HG03520 (cell line): ENCODE measurements at regions not wholly inside any gene's neighbourhood (a gene's known extent, or its start where the extent isn't known, plus 50 kb on each side); places are given as distances from the start of the nearest gene placed in this dataset.

Source experiments
- ATAC-seq: cut with Tn5 transposase; IDR thresholded peaks from one replicate; pipeline ENCODE4 v1.9.1; 2021; ENCODE audit warnings: mild to moderate bottlenecking, moderate library complexity; ENCODE audit not compliant: unreplicated experiment

GRCh38 chr13:74973935-74974879 lies 507.8 kb downstream of the TBC1D4 start:
- no peak for ATAC-seq

GRCh38 chr13:74969419-74969818 lies 512.5 kb downstream of the TBC1D4 start:
- no peak for ATAC-seq

GRCh38 chr13:74966814-74967424 lies 515.0 kb downstream of the TBC1D4 start:
- no peak for ATAC-seq

GRCh38 chr13:74966275-74966674 lies 515.7 kb downstream of the TBC1D4 start:
- ATAC-seq: no peak

GRCh38 chr13:74945637-74946036 lies 536.3 kb downstream of the TBC1D4 start:
- ATAC-seq: no peak

- ATAC-seq: no peak
These were observed 550.1 kb downstream of the TBC1D4 start for GRCh38 chr13:74931698-74932433.

- ATAC-seq: peak; percentile 51
These were observed 551.4 kb downstream of the TBC1D4 start for GRCh38 chr13:74930402-74931165.

- ATAC-seq: no peak
These were observed 552.5 kb downstream of the TBC1D4 start for GRCh38 chr13:74929436-74929835.

GRCh38 chr13:74927823-74928222 lies 554.1 kb downstream of the TBC1D4 start:
- ATAC-seq: no peak

GRCh38 chr13:74922963-74923362 lies 559.0 kb downstream of the TBC1D4 start:
- ATAC-seq: no peak

GRCh38 chr13:74921326-74921725 lies 560.6 kb downstream of the TBC1D4 start:
- ATAC-seq: no peak

- no peak for ATAC-seq
These were observed 561.0 kb downstream of the TBC1D4 start for GRCh38 chr13:74920920-74921319.

GRCh38 chr13:74920361-74920760 lies 561.6 kb downstream of the TBC1D4 start:
- no peak for ATAC-seq

GRCh38 chr13:74919914-74920313 lies 562.1 kb downstream of the TBC1D4 start:
- no peak for ATAC-seq

- ATAC-seq: no peak
These were observed 569.1 kb downstream of the TBC1D4 start for GRCh38 chr13:74912898-74913297.

- ATAC-seq: no peak
These were observed 571.6 kb downstream of the TBC1D4 start for GRCh38 chr13:74910415-74910814.

- ATAC-seq: no peak
These were observed 574.2 kb downstream of the TBC1D4 start for GRCh38 chr13:74907788-74908187.

GRCh38 chr13:74904556-74904955 lies 577.4 kb downstream of the TBC1D4 start:
- no peak for ATAC-seq

- ATAC-seq: no peak
These were observed 586.8 kb downstream of the TBC1D4 start for GRCh38 chr13:74895042-74895796.

GRCh38 chr13:74892096-74892495 lies 589.9 kb downstream of the TBC1D4 start:
- ATAC-seq: no peak
